Right ventricle myocardium superior (tissue), 1 donor: ENCODE measurements at regions not wholly inside any gene's neighbourhood (a gene's known extent, or its start where the extent isn't known, plus 50 kb on each side); places are given as distances from the start of the nearest gene placed in this dataset.
"Not testable (repeated sequence)": the region's sequence is repeated elsewhere in the genome, so short reads cannot be mapped to it uniquely, and the experiment has no call there.

Source experiments
- ATAC-seq: fragments of 200-7000 bp; cut with Tn5 transposase; one replicate; pipeline ENCODE4 v1.9.1; 2020; ENCODE audit warnings: mild to moderate bottlenecking; ENCODE audit not compliant: poor library complexity
- DNase-seq: peaks from one replicate; pipeline ENCODE4 v3.0.0-alpha.2; 2020
- intact Hi-C: fragments of 100-400 bp; cut with DNase I; formaldehyde crosslinking; loops from one replicate; pipeline ENCODE4 v1.11.2; 2022
- donor health status: DM: no; HTN: yes; CAD: no; lungs with severe emphysema.

DNA sequence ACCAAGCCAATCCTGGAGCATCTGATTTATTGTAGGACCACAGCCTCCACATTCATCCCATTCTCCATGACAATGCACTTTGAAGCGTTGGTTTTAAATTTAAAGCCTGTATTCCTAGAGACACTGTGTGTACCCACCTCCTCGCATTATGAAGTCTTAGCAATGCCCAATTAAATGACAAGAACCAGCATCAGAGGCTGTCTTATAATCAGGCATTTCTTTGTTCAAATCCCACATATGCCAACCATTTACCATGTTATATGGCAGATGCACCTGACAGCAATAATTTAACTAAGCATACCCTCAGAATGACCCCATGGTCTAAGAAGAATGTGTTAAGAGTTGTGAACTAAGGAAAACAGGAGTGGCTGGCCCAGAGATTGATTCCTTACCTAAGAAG, 188.2 kb downstream of the IPMK start:
- intact Hi-C loops = no loop called here
- ATAC-seq (no peak), DNase-seq (no peak)

DNA sequence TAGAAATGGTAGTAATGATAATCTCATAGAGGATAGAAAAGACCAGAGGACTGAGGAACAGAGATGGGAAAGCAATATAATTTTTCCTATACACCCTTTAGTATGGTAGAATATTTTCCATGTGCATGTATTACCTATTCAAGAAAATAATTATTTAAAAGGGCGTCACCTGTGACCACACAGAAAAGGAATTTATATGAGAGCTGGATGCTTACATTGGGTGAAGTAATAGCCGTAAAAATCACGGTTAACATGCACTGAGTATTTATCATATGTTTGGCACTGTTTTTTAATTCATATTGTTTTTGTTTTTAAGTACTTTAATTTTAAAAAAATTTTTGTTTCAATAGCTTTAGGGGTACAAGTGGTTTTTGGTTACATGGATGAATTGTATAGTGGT, 195.1 kb downstream of the IPMK start:
- ATAC-seq (no peak), DNase-seq (no peak)
- intact Hi-C loops = no loop called here

DNA sequence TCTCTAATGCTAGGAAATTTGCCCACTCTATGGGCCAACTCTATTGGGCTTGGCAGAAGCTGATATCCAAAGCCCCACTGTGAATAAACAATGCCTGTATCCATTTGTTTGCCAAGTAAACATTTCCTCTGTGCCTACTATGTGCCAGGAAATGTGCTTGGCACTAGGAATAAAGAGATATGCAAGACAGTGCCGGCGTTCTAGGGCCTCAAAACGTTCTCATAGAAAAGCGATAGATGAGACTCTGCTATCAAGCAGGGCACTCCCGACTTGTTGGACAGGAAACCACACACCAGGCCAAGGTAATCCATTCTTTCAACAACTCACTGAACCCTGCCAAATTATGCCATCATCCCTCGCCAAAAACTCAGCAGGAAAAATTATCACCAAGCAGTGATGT, 196.7 kb downstream of the IPMK start:
- DNase-seq (no peak), ATAC-seq (no peak)
- intact Hi-C loops = no loop called here

DNA sequence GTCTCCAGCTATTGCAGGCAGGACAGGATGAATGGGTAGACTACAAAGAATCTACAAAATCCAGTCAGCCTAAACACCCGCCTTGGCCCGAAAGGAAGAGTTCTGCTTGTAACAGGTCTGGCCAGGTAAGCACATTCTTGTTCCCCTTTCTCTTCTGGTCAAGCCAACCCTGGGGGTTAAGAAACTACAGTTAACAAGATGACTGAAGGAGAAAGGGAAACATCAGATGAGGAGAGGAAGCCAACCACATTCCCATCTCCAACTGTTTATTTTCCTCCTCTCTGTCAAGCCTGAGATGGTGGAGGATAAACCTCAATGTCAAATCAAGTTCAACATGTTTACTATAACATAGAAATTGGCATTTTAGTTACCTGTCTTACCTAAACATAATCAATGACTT, 198.9 kb downstream of the IPMK start:
- intact Hi-C loops = no loop called here
- ATAC-seq = no peak
- no peak for DNase-seq

DNA sequence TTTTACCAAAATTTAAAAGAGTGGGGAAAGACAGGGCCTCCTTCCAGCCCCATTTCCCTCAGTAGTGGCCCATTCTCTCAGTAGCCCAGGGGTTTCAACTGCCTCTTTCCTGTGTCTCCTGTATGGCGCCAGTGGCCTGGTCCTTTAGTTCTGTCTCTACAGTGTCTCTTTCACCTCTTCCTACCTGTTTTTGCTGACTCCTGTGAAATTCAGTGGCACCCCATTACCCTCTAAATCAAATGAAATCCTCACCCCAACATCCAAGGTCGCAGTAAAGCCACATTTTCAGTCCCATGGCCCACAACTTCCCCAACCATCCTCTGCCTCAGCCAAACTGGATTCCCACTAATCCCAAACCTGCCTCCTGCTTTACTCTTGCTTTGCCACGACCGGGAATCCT, 200.7 kb downstream of the IPMK start:
- intact Hi-C loops = no loop called here
- no peak for DNase-seq
- no peak for ATAC-seq

DNA sequence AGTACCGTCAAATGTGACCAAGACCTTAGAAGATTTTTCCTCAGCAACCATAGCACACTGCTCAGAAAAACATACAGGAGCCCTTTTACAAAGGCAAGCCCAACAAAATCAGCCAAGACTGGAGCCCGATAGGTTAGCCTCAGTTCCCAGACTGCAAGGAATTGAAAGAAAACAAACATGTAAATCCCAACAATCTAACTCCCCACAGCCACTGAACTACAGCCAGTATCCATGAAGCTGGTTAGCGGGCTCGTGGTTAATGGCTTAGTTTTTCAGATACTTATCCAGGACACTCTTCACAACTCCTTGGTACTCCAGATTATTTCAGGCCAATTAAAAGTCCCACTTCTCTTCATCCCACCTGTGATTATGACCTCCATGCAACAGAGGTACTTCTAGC, 201.6 kb downstream of the IPMK start:
- ATAC-seq (no peak), DNase-seq (no peak)
- intact Hi-C loops = no loop called here

DNA sequence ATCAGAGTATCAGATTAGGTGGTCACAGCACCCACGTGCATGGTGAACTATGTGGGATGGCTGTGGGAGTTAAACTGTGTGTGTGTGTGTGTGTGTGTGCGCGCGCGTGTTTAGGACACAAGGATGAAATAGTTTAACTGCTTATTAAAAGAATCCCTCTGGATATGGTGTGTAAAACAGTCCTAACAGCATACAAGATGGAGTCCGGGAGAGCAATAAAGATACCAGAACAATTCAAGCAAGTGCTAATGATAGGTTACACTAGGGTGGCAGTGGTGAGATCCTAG, 202.2 kb downstream of the IPMK start:
- no peak for DNase-seq
- ATAC-seq = no peak
- intact Hi-C loops = no loop called here

DNA sequence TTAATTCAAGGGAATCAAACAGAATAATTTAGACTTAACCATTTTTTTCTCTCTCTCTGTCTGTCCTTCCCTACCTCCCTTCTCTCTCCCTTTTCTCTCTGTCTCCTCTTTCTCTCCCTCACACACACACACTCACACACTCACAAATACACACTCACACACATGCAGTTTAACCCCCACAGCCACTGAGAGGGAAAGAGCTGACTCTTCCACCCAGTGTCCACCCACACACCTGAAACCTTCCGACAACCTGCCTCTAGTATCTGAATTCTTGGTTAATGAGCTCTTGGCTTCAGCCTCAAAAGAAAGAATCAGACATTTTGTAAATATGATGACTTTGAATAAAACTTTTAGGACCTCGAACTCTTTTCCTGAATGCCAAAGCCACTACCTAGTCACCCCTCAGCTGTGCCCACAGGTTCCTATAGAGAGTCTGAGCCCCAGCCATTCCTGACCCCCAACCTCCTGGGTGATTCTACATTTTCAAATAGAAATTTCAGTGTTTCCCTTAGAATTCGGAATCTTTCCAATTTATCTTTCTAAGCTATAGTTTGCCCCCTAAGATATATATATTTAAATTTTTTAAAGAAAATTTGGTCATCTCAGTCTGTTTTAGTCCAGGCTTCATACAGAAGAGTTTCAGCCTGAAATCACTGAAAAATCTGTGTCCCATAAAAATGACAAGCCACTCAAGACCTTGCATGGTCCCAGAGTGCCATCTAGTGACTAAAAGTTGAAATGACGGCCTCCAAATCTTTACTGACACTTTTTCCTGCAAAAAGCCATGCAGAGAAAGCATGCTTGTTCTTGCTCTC, 202.8 kb downstream of the IPMK start:
- no peak for DNase-seq
- intact Hi-C loops = loop anchor here (5.0 kb wide), 2 partner anchors 483 to 723 kb away; no protein-coding TSS in a partner anchor
- peak; percentile 36 for ATAC-seq

DNA sequence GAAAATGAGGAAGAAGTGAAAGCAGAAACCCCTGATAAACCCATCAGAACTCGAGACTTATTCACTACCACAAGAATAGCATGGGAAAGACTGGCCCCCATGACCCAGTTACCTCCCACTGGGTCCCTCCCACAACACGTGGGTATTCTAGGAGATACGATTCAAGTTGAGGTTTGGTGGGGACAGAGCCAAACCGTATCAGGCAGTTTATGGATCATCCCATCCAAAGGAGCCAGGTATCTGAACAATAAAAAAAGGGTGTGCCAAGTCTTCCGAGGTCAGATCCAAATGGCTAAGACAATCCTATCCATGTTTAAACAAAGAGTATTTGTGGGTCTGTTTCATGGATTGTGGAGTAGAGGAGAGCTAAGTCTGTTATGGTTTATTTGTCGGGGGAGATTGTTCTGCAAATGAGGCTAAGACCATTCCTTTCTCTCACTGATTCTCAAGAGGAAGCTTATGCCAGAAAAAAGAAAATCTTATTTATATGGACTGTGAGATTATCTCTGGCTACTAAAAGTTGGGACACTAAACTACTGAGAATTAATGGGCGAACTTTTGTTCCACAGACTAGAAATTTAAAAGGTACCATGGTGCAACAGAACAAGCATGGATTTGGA, 203.7 kb downstream of the IPMK start:
- DNase-seq (no peak), ATAC-seq (no peak)
- intact Hi-C loops = loop anchor here (5.0 kb wide), 2 partner anchors 482 to 722 kb away; no protein-coding TSS in a partner anchor

DNA sequence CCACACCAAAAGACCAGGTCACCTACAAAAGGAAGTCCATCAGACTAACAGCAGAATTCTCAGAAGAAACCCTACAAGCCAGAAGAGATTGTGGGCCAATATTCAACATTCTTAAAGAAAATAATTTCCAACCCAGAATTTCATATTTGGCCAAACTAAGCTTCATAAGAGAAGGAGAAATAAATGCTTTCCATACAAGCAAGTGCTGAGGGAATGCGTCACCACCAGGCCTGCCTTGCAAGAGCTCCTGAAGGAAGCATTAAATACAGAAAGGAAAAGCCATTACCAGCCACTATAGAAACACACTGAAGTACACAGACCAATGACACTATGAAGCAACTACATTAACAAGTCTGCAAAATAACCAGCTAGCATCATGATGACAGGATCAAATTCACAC, 209.0 kb downstream of the IPMK start:
- DNase-seq, ATAC-seq, intact Hi-C loops: not testable (repeated sequence)

DNA sequence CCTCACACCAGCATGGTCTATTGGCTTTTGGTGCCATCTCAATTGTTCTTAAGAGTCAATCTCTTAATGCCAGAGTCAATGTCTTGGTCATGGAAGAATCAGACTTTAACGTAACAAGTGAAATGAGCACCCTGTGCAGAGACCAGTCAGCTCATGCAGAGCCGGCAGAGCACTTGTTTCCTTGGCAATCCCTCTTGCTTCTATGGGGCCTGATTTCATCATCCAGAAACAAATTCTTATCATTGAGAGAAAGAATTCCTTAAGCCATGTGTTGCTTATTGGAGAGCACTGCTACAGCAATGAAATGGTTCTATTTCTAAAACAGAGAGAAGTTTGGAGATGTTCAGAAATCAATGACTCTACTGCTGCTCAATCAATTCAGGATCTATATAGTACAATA, 212.8 kb downstream of the IPMK start:
- intact Hi-C loops = no loop called here
- no peak for DNase-seq
- no peak for ATAC-seq

DNA sequence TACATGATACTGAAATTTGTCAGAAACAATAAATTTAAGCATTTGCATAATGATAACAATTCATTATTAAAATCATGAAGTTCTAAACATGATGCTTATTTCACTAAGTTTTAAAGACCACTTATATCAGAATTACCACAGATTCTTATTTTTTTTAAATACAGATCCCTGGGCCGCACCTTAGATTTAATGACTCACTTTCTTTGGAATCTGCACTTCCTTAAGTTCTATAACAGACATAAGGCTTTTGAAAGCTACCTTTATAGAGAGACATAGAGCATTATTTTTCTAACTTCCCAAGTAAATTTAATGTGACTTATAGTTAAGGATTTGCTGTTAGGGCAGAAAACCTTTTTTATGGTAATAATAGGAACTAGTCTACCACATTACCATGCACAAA, 214.9 kb downstream of the IPMK start:
- DNase-seq (no peak), ATAC-seq (no peak)
- intact Hi-C loops = no loop called here

DNA sequence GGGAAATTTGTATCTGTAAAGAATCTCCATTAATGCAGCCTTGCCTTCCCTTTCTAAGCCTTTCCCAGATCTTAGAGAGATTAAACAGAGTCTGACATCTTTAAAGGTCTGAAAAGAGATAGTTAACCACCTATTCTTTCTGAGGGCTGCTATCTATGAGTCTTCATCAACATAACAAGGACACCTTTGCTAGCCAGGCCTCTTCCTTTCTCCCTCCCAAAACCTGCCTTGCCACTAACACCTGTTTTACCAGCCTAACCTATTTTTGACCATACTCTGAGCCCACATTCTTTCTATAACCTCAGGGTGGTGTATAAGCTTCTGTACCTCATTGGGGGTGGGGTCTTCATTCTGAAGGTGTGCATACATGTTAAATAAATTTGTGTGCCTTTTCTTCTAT, 217.1 kb downstream of the IPMK start:
- no peak for ATAC-seq
- intact Hi-C loops = no loop called here

DNA sequence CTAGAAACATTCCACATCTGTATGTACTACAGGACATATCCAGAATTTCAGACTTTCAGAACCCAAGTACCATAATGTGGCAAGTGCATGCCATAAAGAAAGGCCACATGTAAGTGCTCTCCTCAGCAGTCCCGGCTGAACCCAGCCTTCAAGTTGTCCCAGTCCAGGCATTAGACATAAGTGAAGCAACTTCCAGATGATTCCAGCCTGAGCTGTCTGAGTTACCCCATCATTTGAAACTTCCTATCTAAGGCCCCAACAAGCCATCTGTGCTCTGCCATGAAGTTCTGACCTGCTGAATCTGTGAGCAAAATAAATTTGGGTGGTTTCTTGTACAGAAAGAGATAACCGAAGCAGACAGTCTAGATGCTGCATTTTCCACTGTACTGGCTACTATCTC, 218.8 kb downstream of the IPMK start:
- no peak for ATAC-seq
- intact Hi-C loops = no loop called here

More for the DNA sequence above, 217.1 kb downstream of the IPMK start:
- no peak for DNase-seq

DNA sequence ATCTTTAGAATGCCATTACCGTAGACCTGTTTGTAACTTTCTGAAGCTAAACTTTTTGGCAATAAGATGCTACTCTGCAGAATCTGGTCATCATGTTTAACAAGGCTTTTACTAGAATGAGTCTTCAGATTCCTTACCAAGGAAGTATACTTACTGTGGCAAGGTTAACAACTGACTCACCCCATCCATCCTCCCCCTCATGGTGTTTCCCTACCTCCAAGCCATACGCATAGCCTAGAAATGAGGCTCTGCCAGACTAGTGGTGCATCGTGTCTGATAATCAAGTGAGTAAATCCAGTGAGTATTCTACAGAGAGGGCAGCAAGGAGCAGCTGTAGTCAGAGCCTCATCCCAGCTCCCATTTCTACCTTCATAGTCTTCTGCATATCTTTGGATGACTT, 223.6 kb downstream of the IPMK start:
- intact Hi-C loops = no loop called here
- ATAC-seq (no peak), DNase-seq (no peak)

More for the DNA sequence above, 218.8 kb downstream of the IPMK start:
- no peak for DNase-seq

DNA sequence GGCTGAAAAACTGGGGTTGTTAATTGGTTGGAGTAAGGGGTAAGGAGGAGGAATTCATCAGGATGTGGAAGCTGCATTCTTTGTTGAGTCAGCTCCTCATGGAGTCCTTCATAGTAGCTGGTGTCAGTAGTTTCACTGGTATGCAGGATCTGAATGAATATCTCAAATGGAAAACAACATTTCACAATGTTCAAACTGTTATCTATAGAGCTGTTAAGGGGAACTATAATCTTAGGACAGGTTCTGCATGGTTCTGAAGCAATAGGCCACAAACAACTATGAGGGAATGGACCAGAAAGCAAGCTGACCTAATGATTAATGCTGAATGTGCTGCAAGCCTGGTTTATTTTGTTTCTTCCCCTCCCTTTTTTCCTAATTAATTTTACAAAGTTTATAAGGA, 225.8 kb downstream of the IPMK start:
- no peak for DNase-seq
- intact Hi-C loops = no loop called here
- ATAC-seq = no peak

DNA sequence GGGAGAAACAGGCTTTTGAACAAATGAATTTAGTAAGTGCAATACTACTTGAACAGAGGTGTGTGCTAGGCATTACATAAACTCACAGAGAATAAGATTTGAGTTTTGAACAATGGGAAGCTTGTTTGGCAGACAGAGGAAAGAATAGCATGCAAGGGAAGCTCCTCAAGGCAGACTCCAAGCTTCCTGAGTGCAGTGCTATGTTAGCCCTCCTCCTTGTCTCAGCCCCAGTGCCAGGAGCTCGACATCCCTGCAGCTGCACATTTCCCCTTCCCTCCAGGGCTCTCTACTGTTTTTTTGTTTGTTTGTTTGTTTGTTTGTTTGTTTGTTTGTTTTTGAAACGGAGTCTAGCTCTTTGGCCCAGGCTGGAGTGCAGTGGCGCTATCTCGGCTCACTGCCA, 237.5 kb downstream of the IPMK start:
- intact Hi-C loops = no loop called here
- DNase-seq = no peak
- no peak for ATAC-seq

DNA sequence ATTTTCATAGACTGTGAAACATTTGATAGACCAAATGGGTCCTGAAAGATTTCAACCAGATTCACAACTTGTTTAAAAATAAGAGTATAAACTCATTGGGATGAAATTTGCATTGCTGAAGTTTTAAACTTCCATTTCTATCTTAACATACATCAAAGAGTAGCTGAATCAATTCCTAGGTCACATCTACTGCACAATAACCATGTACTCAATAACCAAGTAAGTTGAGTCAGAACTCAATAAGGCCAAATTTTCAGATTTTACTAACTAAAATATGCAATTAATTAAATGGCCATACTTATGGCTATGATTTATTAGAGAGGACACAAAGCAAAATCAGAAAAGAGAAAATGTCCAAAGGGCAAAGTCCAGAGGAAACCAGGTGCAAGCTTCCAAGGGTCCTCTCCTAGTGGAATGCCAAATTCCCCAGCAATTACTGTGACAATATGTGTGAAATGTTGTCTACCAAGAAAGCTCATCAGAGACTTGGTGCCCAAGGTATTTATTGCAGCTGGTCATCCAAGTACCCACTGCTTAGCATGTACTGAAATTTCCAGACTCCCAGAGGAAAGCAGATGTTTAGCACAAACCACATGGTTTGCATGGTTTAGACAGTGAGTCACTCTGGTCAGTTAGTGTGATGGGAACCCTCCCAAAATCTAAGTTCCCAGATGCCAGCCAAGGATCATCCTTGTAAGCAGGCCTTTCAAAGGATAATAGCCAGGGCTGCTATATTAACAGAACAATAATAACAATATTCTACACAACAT, 238.9 kb downstream of the IPMK start:
- ATAC-seq = no peak
- intact Hi-C loops = no loop called here
- DNase-seq = no peak

DNA sequence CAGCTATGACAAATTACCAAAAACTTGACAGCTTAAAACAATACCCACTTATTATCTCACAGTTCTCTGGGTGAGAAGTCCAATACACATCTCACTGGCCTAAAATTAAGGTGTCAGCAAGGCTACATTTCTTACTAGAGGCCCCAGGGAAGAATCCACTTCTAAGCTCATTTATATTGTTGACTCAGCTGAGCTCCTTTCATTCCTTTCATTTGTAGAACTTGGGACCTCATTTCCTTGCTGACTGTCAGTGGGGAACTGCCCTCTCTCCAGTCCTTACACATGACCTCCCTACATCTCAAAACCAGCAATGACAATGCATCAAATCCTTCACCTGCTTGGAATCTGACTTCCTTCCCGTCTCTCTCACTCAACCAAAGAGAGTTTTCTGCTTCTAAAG, 240.3 kb downstream of the IPMK start:
- intact Hi-C loops = no loop called here
- DNase-seq (no peak), ATAC-seq (no peak)

DNA sequence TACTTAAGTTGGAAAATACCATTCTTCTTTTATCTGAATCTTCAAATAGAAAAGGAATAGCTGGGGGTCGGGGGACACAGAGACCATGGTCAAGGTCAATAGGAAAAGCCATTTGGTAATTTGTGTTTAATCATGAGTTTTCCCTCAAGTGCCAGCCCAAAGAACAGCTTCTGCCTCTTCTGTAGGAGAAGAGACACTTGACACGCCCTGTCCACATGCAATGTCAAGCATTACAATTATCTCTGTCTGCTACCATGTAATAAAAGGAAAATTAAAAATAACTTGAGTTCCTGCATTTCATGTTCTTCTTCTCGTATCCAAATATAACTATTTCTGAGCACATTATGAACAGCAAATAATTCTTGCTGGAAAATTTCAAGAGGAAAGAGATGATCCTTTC, 241.7 kb downstream of the IPMK start:
- DNase-seq = no peak
- intact Hi-C loops = no loop called here
- ATAC-seq = no peak
